Fibroblast of gingiva (primary cell): ENCODE measurements at regions not wholly inside any gene's neighbourhood (a gene's known extent, or its start where the extent isn't known, plus 50 kb on each side); places are given as distances from the start of the nearest gene placed in this dataset.
"Not testable (repeated sequence)": the region's sequence is repeated elsewhere in the genome, so short reads cannot be mapped to it uniquely, and the experiment has no call there.

Experiments
- DNase-seq: peaks from one replicate; pipeline ENCODE4 v3.0.0-alpha.2; 2011; ENCODE audit warnings: low read depth

DNA sequence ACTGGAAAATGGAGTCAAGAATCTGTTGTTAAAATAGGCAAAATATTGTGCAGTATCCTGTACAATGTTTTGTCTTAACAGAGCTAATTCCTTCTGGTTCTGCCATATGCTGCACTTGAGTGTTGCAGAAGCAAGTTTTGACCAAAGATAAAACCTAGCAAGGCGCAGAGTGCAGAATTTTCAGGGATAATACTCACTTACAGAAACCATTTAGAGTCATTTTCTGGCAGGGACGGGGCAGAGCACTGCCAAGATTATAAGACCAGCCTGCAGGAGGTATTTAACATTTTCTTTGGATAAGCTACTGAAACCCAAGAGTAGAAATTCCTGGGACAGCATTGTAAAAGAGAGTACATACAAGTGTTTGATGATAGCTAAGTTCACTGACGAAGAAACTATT lies 159.5 kb upstream of the EDNRB start:
- DNase-seq: peak; percentile 11

- DNase-seq: no peak
These were observed 148.7 kb upstream of the EDNRB start for GRCh38 chr13:78067290-78067689.

DNA sequence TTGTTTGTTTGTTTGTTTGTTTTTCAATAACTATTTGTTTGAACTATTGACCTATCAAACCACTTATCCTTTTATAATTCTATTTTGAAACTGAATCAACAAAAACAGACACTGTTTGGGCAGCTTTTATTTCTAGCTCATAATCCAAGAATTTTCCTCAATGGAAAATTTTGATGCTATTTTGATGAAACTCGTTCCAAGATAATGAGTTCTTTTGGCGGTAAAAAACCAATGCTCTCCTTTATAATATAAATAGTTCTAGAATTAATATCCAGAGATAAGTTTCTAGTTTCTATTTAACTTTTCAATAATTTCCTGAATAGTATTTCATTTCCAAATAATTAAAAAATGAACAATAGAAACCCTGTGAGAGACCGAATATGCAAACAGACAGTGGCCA lies 146.5 kb upstream of the EDNRB start:
- DNase-seq: no peak

DNA sequence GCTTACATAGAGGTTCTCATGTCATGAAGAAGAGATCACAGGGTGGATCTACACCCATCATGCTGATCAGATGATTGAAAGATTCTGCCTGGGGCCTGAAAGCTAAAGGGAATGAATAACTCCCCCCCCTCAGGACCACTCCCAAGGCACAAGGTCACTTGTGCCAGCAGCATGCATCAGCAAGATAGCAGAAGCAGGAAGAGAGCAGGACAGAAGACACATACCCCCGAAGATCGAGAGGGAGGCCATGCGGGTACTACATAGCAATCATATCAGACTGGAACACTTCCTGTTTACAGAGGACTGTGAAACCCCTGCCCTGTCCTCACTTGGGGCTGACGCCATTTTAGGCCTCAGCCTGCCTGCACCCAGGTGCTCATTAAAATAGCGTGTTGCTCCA lies 143.2 kb upstream of the EDNRB start:
- no peak for DNase-seq

GRCh38 chr13:78060966-78061365 lies 142.3 kb upstream of the EDNRB start:
- no peak for DNase-seq

DNA sequence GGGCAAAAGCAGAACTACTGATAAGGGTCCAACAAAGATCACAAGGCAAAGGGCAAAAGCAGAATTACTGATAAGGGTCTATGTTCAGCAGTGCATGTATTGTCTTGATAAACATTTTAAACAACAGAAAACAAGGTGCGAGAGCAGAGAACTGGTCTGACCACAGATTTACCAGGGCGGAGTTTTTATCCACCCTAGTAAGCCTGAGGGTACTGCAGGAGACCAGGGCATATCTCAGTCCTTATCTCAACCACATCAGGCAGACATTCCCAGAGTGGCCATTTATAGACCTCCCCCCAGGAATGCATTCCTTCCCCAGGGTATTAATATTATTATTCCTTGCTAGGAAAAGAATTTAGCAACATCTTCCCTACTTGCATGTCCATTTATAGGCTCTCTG lies 138.2 kb upstream of the EDNRB start:
- not testable (repeated sequence) for DNase-seq

GRCh38 chr13:78054157-78054556 lies 135.5 kb upstream of the EDNRB start:
- peak; percentile 3 for DNase-seq

GRCh38 chr13:78047151-78047550 lies 128.5 kb upstream of the EDNRB start:
- DNase-seq: no peak

DNA sequence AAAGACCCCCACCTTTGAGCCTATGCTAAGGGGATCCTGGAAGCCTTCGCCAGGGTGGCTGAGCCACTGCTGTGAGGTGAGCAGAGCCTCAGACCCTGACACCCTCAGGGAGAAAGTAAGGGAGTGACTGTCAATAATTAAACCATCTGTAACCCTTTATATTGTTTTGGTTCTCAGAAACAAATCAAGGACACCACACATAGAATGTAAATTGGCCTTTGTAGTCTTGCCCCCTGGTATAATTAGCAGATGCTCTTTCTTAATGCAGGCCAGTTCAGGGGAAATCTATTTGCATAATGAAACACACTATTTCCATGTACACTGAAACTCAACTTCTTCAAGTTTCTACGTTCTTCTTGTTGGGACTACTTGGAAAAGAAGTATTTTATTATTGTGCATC lies 127.7 kb upstream of the EDNRB start:
- no peak for DNase-seq

DNA sequence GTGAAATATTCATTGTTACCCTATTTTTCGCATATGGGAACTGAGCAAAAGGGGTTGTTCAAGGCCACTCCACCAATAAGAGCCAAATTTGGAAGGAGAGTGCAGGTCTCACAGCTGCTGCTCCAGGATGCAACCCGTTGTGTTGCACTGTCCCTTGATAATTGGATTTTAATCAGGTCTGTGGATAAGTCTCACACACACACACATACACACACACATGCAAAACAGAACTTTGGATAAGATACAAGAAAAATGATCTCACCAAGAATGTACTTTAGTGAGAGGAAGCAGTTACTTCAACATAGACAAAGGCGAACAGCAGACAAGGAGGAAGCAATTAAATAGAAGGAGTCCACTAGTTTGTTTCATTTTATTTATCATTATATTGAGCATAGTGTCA lies 127.3 kb upstream of the EDNRB start:
- no peak for DNase-seq

DNA sequence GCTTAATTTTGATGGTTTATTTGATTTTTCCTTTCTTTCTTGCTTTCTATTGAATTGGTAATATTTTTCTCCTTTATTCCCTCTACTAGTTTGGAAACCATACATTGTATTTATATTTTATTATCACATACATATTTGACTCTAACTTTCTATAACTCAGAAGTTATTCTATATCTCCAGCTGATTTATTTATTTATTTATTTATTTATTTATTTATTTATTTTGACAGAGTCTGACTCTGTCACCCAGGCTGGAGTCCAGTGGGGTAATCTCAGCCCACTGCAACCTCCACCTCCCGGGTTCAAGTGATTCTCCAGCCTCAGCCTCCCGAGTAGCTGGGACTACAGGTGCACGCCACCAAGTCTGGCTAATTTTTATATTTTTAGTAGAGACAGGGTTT lies 122.7 kb upstream of the EDNRB start:
- not testable (repeated sequence) for DNase-seq

- DNase-seq: no peak
These were observed 121.7 kb upstream of the EDNRB start for GRCh38 chr13:78040205-78040830.

DNA sequence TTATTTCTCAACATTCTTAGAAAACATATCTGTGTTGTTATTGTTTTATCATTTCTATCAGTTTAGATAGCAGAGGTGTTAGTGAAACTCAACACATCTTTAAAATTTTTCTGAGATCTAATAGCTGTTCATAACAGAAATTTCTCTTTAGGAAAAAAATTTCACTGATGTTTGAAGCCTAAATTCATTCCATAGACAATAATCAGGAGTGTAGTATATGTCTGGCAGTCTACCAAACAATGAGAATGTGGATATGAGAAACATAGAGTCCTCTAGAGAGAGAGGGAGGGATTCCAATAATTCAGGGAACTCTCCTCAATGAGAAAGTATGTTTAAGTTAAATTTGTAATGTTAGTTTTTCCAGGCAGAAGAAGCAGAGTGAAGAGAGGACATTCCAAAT lies 118.2 kb upstream of the EDNRB start:
- no peak for DNase-seq

- no peak for DNase-seq
These were observed 116.9 kb upstream of the EDNRB start for GRCh38 chr13:78035500-78035899.

DNA sequence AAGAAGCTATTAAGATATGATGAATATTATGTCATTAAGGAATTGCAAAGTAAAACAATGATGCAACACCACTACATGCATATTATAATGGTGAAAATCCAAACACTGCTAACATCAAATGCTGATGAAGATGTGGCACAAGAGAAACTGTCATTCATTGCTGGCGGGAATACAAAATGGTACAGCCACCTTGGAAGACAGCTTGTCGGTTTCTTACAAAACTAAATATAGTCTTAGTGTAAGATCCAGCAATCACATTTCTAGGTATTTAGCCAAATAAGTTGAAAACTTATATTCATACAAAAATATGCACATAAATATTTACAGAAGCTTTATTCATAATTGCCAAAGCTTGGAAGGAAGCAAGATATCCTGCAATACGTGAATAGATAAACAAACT lies 114.9 kb upstream of the EDNRB start:
- no peak for DNase-seq

DNA sequence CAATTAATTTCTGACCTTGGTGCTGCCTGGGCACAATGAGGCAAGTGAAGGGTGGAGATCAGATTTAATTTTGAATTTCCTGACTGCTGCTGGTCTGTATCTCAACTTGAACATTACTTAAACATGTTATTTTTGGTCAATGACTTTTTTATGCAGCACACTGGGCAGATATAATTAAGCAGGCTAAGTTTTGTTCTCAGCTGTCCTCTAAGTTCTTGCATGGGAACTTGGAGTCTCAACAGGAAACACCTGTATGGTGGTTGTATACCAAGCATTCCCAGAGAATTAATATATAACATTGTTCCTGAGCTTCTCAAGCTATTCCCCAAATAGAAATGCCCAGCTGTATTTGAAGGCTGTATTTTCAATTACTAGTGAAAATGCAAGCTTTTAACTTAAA lies 113.5 kb upstream of the EDNRB start:
- DNase-seq: no peak

DNA sequence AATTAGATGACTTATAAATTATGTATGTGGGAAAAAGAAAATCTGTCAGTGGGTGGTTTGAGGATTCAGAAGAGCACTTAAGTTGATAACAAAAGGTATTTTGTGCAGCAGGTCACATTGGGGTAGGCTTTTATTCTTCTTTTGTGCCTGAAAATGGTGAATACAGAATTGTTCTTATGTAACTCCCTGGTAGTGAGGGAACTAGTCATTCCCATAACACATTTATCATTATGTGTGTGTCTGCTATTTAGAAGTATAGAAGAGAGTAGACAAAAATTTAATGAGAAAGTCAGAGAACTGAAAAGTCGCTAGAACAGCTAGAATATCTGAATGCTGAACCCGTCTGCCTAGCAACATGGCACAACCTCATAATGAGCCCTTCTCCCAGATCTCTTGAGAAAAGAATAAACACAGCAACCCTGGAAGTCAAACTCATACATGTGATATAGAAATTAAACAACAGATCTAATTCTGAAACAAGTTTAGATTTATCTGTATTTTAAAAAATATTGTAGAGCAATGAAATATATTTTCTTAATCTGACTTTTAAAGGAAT lies 111.8 kb upstream of the EDNRB start:
- DNase-seq: no peak

GRCh38 chr13:78029901-78030300 lies 111.3 kb upstream of the EDNRB start:
- DNase-seq: no peak

DNA sequence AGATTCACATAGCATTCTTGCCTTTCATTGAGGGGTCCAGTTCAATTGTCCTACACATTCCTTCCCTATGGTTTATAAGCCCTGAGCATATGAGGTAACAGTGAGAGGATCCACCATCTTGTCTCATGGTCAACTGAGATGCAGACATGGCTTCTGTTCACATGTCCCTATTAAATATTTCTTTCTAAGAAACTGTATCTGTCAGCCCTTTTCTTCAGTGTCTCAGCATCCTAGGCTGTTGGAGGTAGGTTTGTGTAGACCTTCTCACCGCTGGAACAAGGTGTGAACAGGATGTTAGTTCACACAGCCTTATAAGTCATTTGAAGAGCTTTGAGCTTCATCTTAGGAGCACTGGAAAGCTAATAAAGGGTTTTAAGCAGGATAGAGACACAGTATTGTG lies 110.3 kb upstream of the EDNRB start:
- no peak for DNase-seq

GRCh38 chr13:78024996-78025395 lies 106.4 kb upstream of the EDNRB start:
- no peak for DNase-seq

DNA sequence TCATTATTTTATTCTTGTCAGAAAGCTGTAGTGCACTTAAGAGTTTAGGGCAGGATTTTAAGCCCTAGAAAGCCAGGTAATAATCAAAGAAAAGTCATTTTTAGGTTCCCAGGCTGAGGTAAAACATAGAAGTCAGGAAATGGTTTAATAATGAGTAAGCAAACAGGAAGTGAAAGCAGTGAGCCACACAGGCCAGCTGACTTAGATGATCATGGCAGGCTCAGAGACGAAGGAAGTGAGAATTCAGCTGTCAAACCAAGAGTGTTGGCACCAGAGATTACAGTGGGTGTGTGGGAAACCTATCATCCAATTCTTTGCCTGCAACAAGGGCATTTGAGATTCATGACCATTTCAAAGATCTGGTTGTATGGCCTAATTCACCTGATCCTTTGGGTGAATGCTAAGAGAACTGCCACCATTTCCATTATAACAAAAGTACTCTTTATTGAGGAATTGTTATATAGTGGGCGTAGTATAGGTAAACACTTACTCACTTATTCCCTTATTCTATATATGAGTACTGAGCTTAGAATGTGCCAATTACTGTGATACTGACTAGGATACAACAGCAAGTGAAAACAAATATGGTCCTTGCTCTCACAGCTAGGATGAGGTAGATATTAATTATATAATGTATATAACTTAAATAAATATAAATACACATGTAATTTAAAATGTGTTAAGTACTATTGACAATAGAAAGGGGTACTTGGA lies 103.7 kb upstream of the EDNRB start:
- no peak for DNase-seq

DNA sequence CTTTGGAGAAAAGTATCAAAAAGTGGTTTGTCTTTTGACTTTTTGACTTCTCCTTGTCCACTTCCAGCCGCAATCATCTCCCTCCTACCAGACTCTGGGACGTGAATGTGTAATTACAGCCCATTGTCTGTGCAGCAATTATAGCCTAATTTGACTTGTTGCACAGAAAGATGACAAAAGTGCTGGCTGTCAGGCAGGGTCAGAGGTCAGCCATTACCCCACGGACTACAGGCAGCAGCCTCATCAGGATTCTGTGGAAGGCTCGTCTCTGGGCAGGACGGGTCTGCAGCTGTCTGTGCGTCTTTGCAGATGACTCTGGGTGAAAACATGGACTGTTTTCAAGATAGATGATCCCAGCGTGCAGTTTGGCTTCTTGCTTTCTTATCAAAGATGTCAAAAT lies 102.2 kb upstream of the EDNRB start:
- no peak for DNase-seq

DNA sequence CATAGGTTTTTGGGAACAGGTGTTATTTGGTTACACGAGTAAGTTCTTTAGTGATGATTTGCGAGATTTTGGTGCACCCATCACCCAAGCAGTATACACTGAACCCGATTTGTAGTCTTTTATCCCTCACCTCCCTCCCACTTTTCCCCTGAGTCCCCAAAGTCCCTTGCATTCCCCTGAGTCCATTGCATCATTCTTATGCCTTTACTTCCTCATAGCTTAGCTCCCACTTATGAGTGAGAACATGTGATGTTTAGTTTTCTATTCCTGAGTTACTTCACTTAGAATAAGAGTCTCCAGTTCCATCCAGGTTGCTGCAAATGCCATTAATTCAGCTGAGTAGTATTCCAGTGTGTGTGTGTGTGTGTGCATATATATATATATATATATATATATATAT lies 97.2 kb upstream of the EDNRB start:
- DNase-seq: no peak

GRCh38 chr13:78012046-78012445 lies 93.4 kb upstream of the EDNRB start:
- no peak for DNase-seq
